H1 (cell line): ENCODE measurements at regions not wholly inside any gene's neighbourhood (a gene's known extent, or its start where the extent isn't known, plus 50 kb on each side); places are given as distances from the start of the nearest gene placed in this dataset.

Source experiments
- CTCF ChIA-PET: fragments of 300-600 bp; sonication (Branson Sonifier 250); formaldehyde crosslinking; loops from one replicate; lab custom pipeline; 2021; ENCODE audit not compliant: partially characterized antibody; lab: Charles Lee
- POLR2A ChIA-PET: fragments of 300-600 bp; sonication (Branson Sonifier 250); formaldehyde crosslinking; loops from one replicate; lab custom pipeline; 2021; ENCODE audit warnings: inconsistent platforms; ENCODE audit not compliant: partially characterized antibody; lab: Charles Lee
- DNase-seq, 2 experiments: peaks; one replicate each; pipeline versions ENCODE4 v3.0.0 to v3.0.0-alpha.2; 2010 to 2022; ENCODE audit warnings: low spot score in 2 of 2, low read depth in 1 of 2, mixed read lengths in 1 of 2
- FAIRE-seq: peaks from 2 replicates; lab custom pipeline; 2011; peaks lifted over from hg19 to GRCh38; lab: Jason Lieb, UNC
- H2AFZ ChIP-seq: 2 replicates; pipeline ENCODE4 v1.8.1; 2012; ENCODE audit warnings: low read length, inconsistent platforms
- H2AK5ac ChIP-seq: 2 replicates; pipeline ENCODE4 v1.6.1; 2013; ENCODE audit warnings: low read depth, low read length
- H2BK120ac ChIP-seq: replicated peaks from 2 replicates; pipeline ENCODE3; 2013; ENCODE audit warnings: low read depth, low read length, inconsistent platforms
- H2BK12ac ChIP-seq: 2 replicates; pipeline ENCODE4 v1.6.1; 2013; ENCODE audit warnings: low read depth, low read length
- H2BK15ac ChIP-seq: 2 replicates; pipeline ENCODE4 v1.6.1; 2013; ENCODE audit warnings: low read length
- H2BK20ac ChIP-seq: 2 replicates; pipeline ENCODE4 v1.6.1; 2013; ENCODE audit warnings: low read length
- H2BK5ac ChIP-seq: 2 replicates; pipeline ENCODE4 v1.6.1; 2013; ENCODE audit warnings: low read depth, low read length
- H3K14ac ChIP-seq: 2 replicates; pipeline ENCODE4 v1.6.1; 2013; ENCODE audit warnings: inconsistent platforms; ENCODE audit not compliant: insufficient read length
- H3K18ac ChIP-seq: 2 replicates; pipeline ENCODE4 v1.6.1; 2013; ENCODE audit warnings: low read length; ENCODE audit errors: extremely low read depth
- H3K23ac ChIP-seq: 2 replicates; pipeline ENCODE4 v1.6.1; 2013; ENCODE audit warnings: inconsistent platforms; ENCODE audit not compliant: insufficient read length
- H3K23me2 ChIP-seq: 2 replicates; pipeline ENCODE4 v1.6.1; 2013; ENCODE audit warnings: low read depth, low read length
- H3K27ac ChIP-seq: 2 replicates; pipeline ENCODE4 v1.6.1; 2011; ENCODE audit warnings: low read depth, low read length, inconsistent platforms
- H3K27me3 ChIP-seq, 4 experiments: replicated peaks in 1 of 4; 1 replicate in 1 of 4; 2 replicates in 3 of 4; pipeline versions ENCODE4 v1.6.1 to v1.8.1; 2011 to 2013; ENCODE audit warnings: low read length in 3 of 4, mild to moderate bottlenecking in 3 of 4, inconsistent platforms in 2 of 4, mixed read lengths in 2 of 4, moderate library complexity in 1 of 4; ENCODE audit not compliant: control insufficient read depth in 3 of 4, insufficient read depth in 3 of 4; ENCODE audit errors: extremely low read depth in 1 of 4
- H3K36me3 ChIP-seq, 4 experiments: 2 replicates each; pipeline versions ENCODE4 v1.6.1 to v1.8.1; 2011 to 2013; ENCODE audit warnings: mild to moderate bottlenecking in 4 of 4, low read length in 3 of 4, moderate library complexity in 2 of 4, control low read depth in 1 of 4, inconsistent platforms in 1 of 4; ENCODE audit not compliant: insufficient read depth in 4 of 4, control insufficient read depth in 2 of 4
- H3K4ac ChIP-seq: replicated peaks from 2 replicates; pipeline ENCODE3; 2013; ENCODE audit warnings: low read length, low read depth, mixed read lengths, inconsistent platforms; ENCODE audit not compliant: insufficient read length
- H3K4me1 ChIP-seq, 4 experiments: replicated peaks in 1 of 4; 1 replicate in 1 of 4; 2 replicates in 3 of 4; pipeline versions ENCODE4 v1.6.1 to v1.8.1; 2011 to 2013; ENCODE audit warnings: low read length in 3 of 4, inconsistent platforms in 2 of 4, mixed read lengths in 1 of 4; ENCODE audit not compliant: insufficient read depth in 4 of 4, control insufficient read depth in 3 of 4
- H3K4me2 ChIP-seq, 2 experiments: 2 replicates each; pipeline versions ENCODE4 v1.6.1 to v1.8.1; 2011 to 2013; ENCODE audit warnings: low read depth in 2 of 2, low read length in 2 of 2, control low read depth in 1 of 2, inconsistent platforms in 1 of 2, mild to moderate bottlenecking in 1 of 2; ENCODE audit not compliant: insufficient read depth in 1 of 2
- H3K4me3 ChIP-seq, 4 experiments: fragments of 200-600, 300-600 bp in 1 of 4; sonication (generic), shearing (Covaris generic), sonication (Bioruptor Twin) in 1 of 4; 2 replicates each; pipeline versions ENCODE4 v1.5.1 to v1.8.1; 2011 to 2016; ENCODE audit warnings: low read length in 4 of 4, low read depth in 3 of 4, control low read depth in 2 of 4, inconsistent platforms in 2 of 4, mild to moderate bottlenecking in 2 of 4, mixed read lengths in 1 of 4, moderate library complexity in 1 of 4; ENCODE audit not compliant: insufficient read depth in 2 of 4; ENCODE audit errors: extremely low read depth in 1 of 4
- H3K56ac ChIP-seq: replicated peaks from 2 replicates; pipeline ENCODE3; 2013; ENCODE audit warnings: low read depth, mild to moderate bottlenecking, mixed read lengths, low read length, inconsistent platforms; ENCODE audit not compliant: insufficient read length
- H3K79me1 ChIP-seq: 2 replicates; pipeline ENCODE4 v1.6.1; 2013; ENCODE audit warnings: low read depth, low read length, control low read depth
- H3K79me2 ChIP-seq, 2 experiments: 2 replicates each; pipeline versions ENCODE4 v1.6.1 to v1.8.1; 2012 to 2013; ENCODE audit warnings: low read length in 2 of 2, mild to moderate bottlenecking in 2 of 2, inconsistent platforms in 1 of 2; ENCODE audit not compliant: insufficient read depth in 2 of 2, control insufficient read depth in 1 of 2
- H3K9ac ChIP-seq, 4 experiments: replicated peaks in 1 of 4; 1 replicate in 1 of 4; 2 replicates in 3 of 4; pipeline versions ENCODE4 v1.6.1 to v1.8.1; 2011 to 2013; ENCODE audit warnings: low read depth in 3 of 4, low read length in 3 of 4, control low read depth in 2 of 4, mild to moderate bottlenecking in 2 of 4, moderate library complexity in 2 of 4, inconsistent platforms in 1 of 4; ENCODE audit errors: extremely low read depth in 1 of 4
- H3K9me3 ChIP-seq, 2 experiments: 2 replicates each; pipeline versions ENCODE4 v1.6.1 to v1.8.1; 2012 to 2013; ENCODE audit warnings: mild to moderate bottlenecking in 2 of 2, moderate library complexity in 2 of 2, control low read depth in 1 of 2, inconsistent platforms in 1 of 2, low read depth in 1 of 2, low read length in 1 of 2, mixed read lengths in 1 of 2; ENCODE audit not compliant: insufficient read depth in 2 of 2
- H4K20me1 ChIP-seq, 2 experiments: replicated peaks in 1 of 2; 2 replicates each; pipeline versions ENCODE3 to v1.8.1; 2011 to 2013; ENCODE audit warnings: inconsistent platforms in 2 of 2, low read length in 2 of 2, mild to moderate bottlenecking in 1 of 2; ENCODE audit not compliant: insufficient read depth in 2 of 2, control insufficient read depth in 1 of 2
- H4K5ac ChIP-seq: 2 replicates; pipeline ENCODE4 v1.6.1; 2013; ENCODE audit warnings: low read length, low read depth, mixed read lengths, inconsistent platforms; ENCODE audit not compliant: insufficient read length
- H4K8ac ChIP-seq: 2 replicates; pipeline ENCODE4 v1.8.0; 2013; ENCODE audit warnings: mild to moderate bottlenecking, moderate library complexity, low read length, inconsistent platforms; ENCODE audit not compliant: insufficient read depth; ENCODE audit errors: extremely low read depth
- H4K91ac ChIP-seq: replicated peaks from 2 replicates; pipeline ENCODE3; 2013; ENCODE audit warnings: low read length, mixed read lengths, inconsistent platforms; ENCODE audit not compliant: insufficient read length
- ASH2L ChIP-seq: fragments of 200-600, 300-600 bp; sonication (generic); IDR thresholded peaks from one replicate; pipeline ENCODE4 v1.7.1; 2017; ENCODE audit warnings: low read length
- CEBPB ChIP-seq: IDR thresholded peaks from 2 replicates; pipeline ENCODE4 v1.6.1; 2012; ENCODE audit warnings: low read depth, low read length
- CHD1 ChIP-seq: IDR thresholded peaks from 2 replicates; pipeline ENCODE4 v1.6.1; 2012; ENCODE audit warnings: low read depth, low read length, improper control_type of control experiment
- CREB1 ChIP-seq: IDR thresholded peaks from 2 replicates; pipeline ENCODE4 v1.6.1; 2012; ENCODE audit warnings: inconsistent platforms
- CTBP2 ChIP-seq: IDR thresholded peaks from 2 replicates; pipeline ENCODE4 v1.7.0; 2011; ENCODE audit warnings: borderline replicate concordance, mild to moderate bottlenecking, moderate library complexity, mixed read lengths, low read length; ENCODE audit not compliant: insufficient read depth, insufficient read length
- GTF2F1 ChIP-seq: IDR thresholded peaks from 2 replicates; pipeline ENCODE4 v1.6.1; 2012; ENCODE audit warnings: low read depth, low read length, improper control_type of control experiment, borderline replicate concordance
- NANOG ChIP-seq: IDR thresholded peaks from 2 replicates; pipeline ENCODE4 v1.6.1; 2011; ENCODE audit warnings: low read length, low read depth, mild to moderate bottlenecking, inconsistent platforms; ENCODE audit not compliant: insufficient read depth, poor library complexity, severe bottlenecking
- PHF8 ChIP-seq: fragments of 200-600 bp; sonication (generic); conservative IDR thresholded peaks from 2 replicates; pipeline ENCODE4 v1.7.1; 2012; ENCODE audit warnings: low read depth, mild to moderate bottlenecking, inconsistent platforms, low read length, moderate library complexity
- RAD21 ChIP-seq, 2 experiments: IDR thresholded peaks in 1 of 2; conservative IDR thresholded peaks in 1 of 2; 2 replicates each; pipeline ENCODE4 v1.6.1; 2011; ENCODE audit warnings: low read depth in 2 of 2, low read length in 2 of 2, improper control_type of control experiment in 1 of 2, inconsistent platforms in 1 of 2, mild to moderate bottlenecking in 1 of 2, moderate library complexity in 1 of 2
- RBBP5 ChIP-seq: IDR thresholded peaks from 2 replicates; pipeline ENCODE4 v1.7.1; 2012; ENCODE audit warnings: low read depth, mild to moderate bottlenecking, inconsistent platforms, low read length, moderate library complexity, borderline replicate concordance
- SAP30 ChIP-seq: fragments of 300-600 bp; sonication (generic); IDR thresholded peaks from 2 replicates; pipeline ENCODE4 v1.7.1; 2012; ENCODE audit warnings: low read length, moderate library complexity, mild to moderate bottlenecking, inconsistent platforms; ENCODE audit not compliant: insufficient read depth, insufficient replicate concordance
- TBP ChIP-seq: IDR thresholded peaks from 2 replicates; pipeline ENCODE4 v1.6.1; 2011; ENCODE audit warnings: low read depth, low read length, improper control_type of control experiment
- TEAD4 ChIP-seq: IDR thresholded peaks from 2 replicates; pipeline ENCODE4 v1.6.1; 2012; ENCODE audit warnings: low read depth, low read length, inconsistent platforms, mixed read lengths
- YY1 ChIP-seq: IDR thresholded peaks from 2 replicates; pipeline ENCODE4 v1.6.1; 2011; ENCODE audit warnings: low read depth, mild to moderate bottlenecking, low read length
- WGBS, 2 experiments: shearing (Covaris generic) in 1 of 2; methylation state at CpG; one replicate each; pipeline versions ENCODE4 v1.1.6 to v1.1.7; 2013 to 2015; ENCODE audit warnings: low lambda C conversion rate in 2 of 2, mixed read lengths in 2 of 2, inconsistent platforms in 1 of 2, low coverage in 1 of 2, missing lambda C conversion rate in 1 of 2; ENCODE audit not compliant: insufficient replicate concordance in 2 of 2, insufficient coverage in 1 of 2, insufficient read length in 1 of 2; ENCODE audit errors: extremely low coverage in 1 of 2, missing lambda C conversion rate in 1 of 2; 5-methylcytosine and 5-hydroxymethylcytosine counted together

DNA sequence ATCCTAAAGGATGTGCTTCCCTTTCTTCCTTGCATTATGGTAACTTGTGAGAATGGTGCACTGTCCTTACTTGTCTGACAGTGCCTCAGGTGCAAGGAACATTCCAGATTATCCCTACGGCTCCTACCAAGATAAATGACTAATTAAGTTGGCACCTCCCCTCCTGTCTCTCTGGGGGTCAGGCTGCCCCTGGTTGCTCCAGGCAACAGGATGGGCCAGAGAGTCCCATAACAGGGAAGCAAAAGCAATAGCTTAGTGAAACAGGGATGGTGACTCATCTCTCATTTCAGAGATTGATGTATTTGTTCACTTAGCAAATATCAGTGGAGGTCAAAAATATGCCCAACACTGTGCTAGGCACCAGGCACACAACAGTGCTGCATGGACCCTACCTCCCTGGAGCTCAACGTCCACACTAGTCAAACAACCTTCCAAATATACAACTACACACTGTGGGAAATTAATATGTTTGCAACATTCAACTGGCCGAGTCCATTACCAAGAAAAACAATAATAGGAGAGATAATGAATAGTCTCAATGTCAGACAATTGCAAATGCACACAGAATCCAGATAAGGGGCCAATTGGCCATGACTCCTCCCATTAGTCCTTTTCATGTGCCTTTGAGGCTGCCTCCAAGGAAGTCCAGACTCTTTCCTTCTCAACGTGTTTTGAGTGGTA is 249.0 kb downstream of the TLE3 start:
- H2BK20ac ChIP-seq, result no peak overlapping the region
- DNase-seq, result no peak
- no peak overlapping the region for H3K56ac ChIP-seq
- no peak overlapping the region for H2BK5ac ChIP-seq
- H3K27ac ChIP-seq, result no peak overlapping the region
- no peak for FAIRE-seq
- H3K27me3 ChIP-seq, result no peaks in the 10 kb centered on the region
- TF ChIP-seq TBP (no peak), CEBPB (no peak), YY1 (no peak), GTF2F1 (no peak), RAD21 (IDR thresholded peaks at IDR 0.05 in 1 of 2, conservative IDR thresholded peaks at IDR 0.05 in 1 of 2; ENCODE audit: low read depth in 2 of 2, low read length in 2 of 2) (no peak), RBBP5 (no peak), CHD1 (no peak), TEAD4 (no peak), CTBP2 (no peak), NANOG (no peak), SAP30 (no peak), ASH2L (no peak), PHF8 (no peak), CREB1 (no peak)
- H3K4me2 ChIP-seq, result no peak overlapping the region
- no peaks in the 10 kb centered on the region; a peak in 1 of 7 replicates for H3K4me1 ChIP-seq
- H3K79me2 ChIP-seq, result no peaks in the 10 kb centered on the region
- H2BK15ac ChIP-seq, result no peak overlapping the region
- CTCF ChIA-PET, result interaction anchor here (1.1 kb wide), 1 partner anchor 18 kb away, joined by 3 read pairs; no protein-coding TSS in a partner anchor
- POLR2A ChIA-PET, result no interaction called here
- no peaks in the 10 kb centered on the region; a peak in 1 of 4 replicates for H3K9me3 ChIP-seq
- no peak overlapping the region for H3K4ac ChIP-seq
- H2AFZ ChIP-seq, result no peak overlapping the region
- H4K20me1 ChIP-seq, result no peaks in the 10 kb centered on the region
- no peaks in the 10 kb centered on the region for H3K23me2 ChIP-seq
- no peak overlapping the region for H3K14ac ChIP-seq
- H2AK5ac ChIP-seq, result no peak overlapping the region
- no peak overlapping the region for H4K5ac ChIP-seq
- 77% methylated on average over 4 of the region's 4 CpGs; no CpG with 5 or more reads in 1 of the 2 experiments for WGBS, 2 experiments
- H3K9ac ChIP-seq, result no peak overlapping the region
- H3K4me3 ChIP-seq, result no peak overlapping the region
- no peak overlapping the region for H2BK120ac ChIP-seq
- no peak overlapping the region for H2BK12ac ChIP-seq
- H3K36me3 ChIP-seq, result no peaks in the 10 kb centered on the region
- no peak overlapping the region for H3K18ac ChIP-seq
- H3K23ac ChIP-seq, result no peak overlapping the region
- no peaks in the 10 kb centered on the region for H3K79me1 ChIP-seq
- H4K8ac ChIP-seq, result no peak overlapping the region; the same call in 1 of the 2 replicates
- no peak overlapping the region for H4K91ac ChIP-seq
